Smooth muscle cell (in vitro differentiated cells): ENCODE measurements at regions not wholly inside any gene's neighbourhood (a gene's known extent, or its start where the extent isn't known, plus 50 kb on each side); places are given as distances from the start of the nearest gene placed in this dataset.

Experiments used
- DNase-seq: peaks from one replicate; lab custom pipeline; 2025; ENCODE audit not compliant: unreplicated experiment; lab: John Stamatoyannopoulos, UW
- H2AFZ ChIP-seq: fragments of 200-600 bp; sonication (generic); 2 replicates; pipeline ENCODE4 v1.6.0; 2016; ENCODE audit warnings: antibody characterized with exemption, low read depth, mild to moderate bottlenecking
- H3F3A ChIP-seq: fragments of 200-600 bp; sonication (generic); 2 replicates; pipeline ENCODE4 v1.6.0; 2017; ENCODE audit warnings: antibody characterized with exemption, low read depth
- H3K27ac ChIP-seq: fragments of 200-600 bp; sonication (generic); 2 replicates; pipeline ENCODE4 v1.5.1; 2016; ENCODE audit warnings: low read depth, mild to moderate bottlenecking
- H3K27me3 ChIP-seq: fragments of 200-600 bp; sonication (generic); 2 replicates; pipeline ENCODE4 v1.6.1; 2016; ENCODE audit warnings: low read depth, mild to moderate bottlenecking
- H3K36me3 ChIP-seq: fragments of 200-600 bp; sonication (generic); 2 replicates; pipeline ENCODE4 v1.5.1; 2016; ENCODE audit warnings: low read depth
- H3K4me1 ChIP-seq: fragments of 200-600 bp; sonication (generic); 2 replicates; pipeline ENCODE4 v1.5.1; 2016; ENCODE audit warnings: low read depth
- H3K4me2 ChIP-seq: fragments of 200-600 bp; sonication (generic); 2 replicates; pipeline ENCODE4 v1.6.0; 2016; ENCODE audit warnings: mild to moderate bottlenecking
- H3K4me3 ChIP-seq: fragments of 200-600 bp; sonication (generic); 2 replicates; pipeline ENCODE4 v1.5.1; 2016; ENCODE audit warnings: mild to moderate bottlenecking
- H3K79me2 ChIP-seq: fragments of 200-600 bp; sonication (generic); 2 replicates; pipeline ENCODE4 v1.6.0; 2016; ENCODE audit warnings: low read depth, mild to moderate bottlenecking
- H3K9ac ChIP-seq: fragments of 200-600 bp; sonication (generic); 2 replicates; pipeline ENCODE4 v1.6.0; 2016; ENCODE audit warnings: low read depth
- H3K9me3 ChIP-seq: fragments of 200-600 bp; sonication (generic); replicated peaks from 2 replicates; pipeline ENCODE4 v1.5.1; 2016; ENCODE audit warnings: low read depth
- H4K20me1 ChIP-seq: fragments of 200-600 bp; sonication (generic); 2 replicates; pipeline ENCODE4 v1.6.0; 2016; ENCODE audit warnings: low read depth
- CTCF ChIP-seq: fragments of 200-600 bp; sonication (generic); IDR thresholded peaks from 2 replicates; pipeline ENCODE4 v1.5.1; 2017; ENCODE audit warnings: borderline replicate concordance, mild to moderate bottlenecking, antibody characterized with exemption; ENCODE audit not compliant: insufficient read depth, poor library complexity, severe bottlenecking
- WGBS: methylation state at CpG from one replicate; pipeline ENCODE4 v1.1.7; 2016; ENCODE audit warnings: low lambda C conversion rate; 5-methylcytosine and 5-hydroxymethylcytosine counted together

DNA sequence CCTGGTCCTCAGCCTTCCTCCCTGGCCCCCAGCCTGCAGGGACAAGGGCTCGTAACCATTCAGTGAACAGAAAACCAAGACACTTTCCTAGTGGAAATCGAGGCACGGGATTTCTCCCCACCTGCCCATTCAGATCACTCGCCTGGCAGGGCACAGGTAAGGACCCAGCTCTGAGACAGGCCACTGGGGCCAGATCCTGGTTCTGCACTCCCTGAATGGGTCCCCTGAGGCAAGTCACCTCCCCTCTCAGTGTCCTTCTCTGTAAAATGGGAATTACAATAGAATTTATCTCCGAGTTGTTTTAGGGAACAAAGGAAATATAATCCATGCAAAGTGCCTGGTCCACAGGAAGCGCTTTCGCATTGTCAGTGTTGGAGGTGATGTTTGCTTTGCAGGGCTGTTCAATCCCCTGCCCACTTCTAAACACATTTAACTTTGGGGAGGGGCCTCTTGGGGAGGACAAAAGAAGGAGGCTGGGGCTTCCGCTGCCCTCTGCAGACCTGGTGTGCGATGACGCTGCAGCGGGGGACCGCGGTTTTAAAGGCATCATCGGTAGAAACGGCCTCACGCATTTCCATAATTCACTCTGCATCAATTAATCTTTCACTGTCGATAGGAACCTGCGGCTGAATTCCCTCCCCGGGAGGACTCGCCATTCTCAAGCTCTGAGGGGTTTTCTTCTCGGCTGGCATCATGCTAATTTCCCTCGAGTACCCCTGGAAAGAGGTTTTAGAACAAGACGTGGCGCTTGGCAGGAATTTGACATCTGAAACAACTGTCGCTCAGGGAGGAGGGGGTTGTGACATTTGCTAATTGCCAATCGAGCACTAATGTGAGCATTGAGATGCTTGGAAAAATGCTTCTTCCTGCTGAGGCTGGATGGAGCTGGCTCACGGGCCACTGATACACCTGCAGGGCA, 70.4 kb upstream of the FGF3 start:
- Histone ChIP-seq H3K27me3 (peaks cover 23% of the 10 kb centered on the region), H4K20me1 (no peaks in the 10 kb centered on the region), H3K79me2 (no peaks in the 10 kb centered on the region), H3K36me3 (no peaks in the 10 kb centered on the region), H3K4me1 (no peaks in the 10 kb centered on the region), H2AFZ (no peak overlapping the region), H3F3A (no peaks in the 10 kb centered on the region), H3K27ac (no peak overlapping the region), H3K4me2 (no peak overlapping the region), H3K4me3 (no peak overlapping the region), H3K9me3 (no peaks in the 10 kb centered on the region), H3K9ac (no peak overlapping the region)
- WGBS: 29% methylated on average over 27 of the region's 27 CpGs
- no peak for DNase-seq
- TF ChIP-seq CTCF: no peak

GRCh38 chr11:69890476-69890875, 71.3 kb upstream of the FGF3 start:
- Histone ChIP-seq H3K9me3 (no peaks in the 10 kb centered on the region), H3K27ac (no peak overlapping the region), H4K20me1 (no peaks in the 10 kb centered on the region), H3F3A (no peaks in the 10 kb centered on the region), H2AFZ (no peak overlapping the region), H3K4me3 (no peak overlapping the region), H3K36me3 (no peaks in the 10 kb centered on the region), H3K27me3 (peaks cover 23% of the 10 kb centered on the region), H3K4me2 (no peak overlapping the region), H3K4me1 (no peaks in the 10 kb centered on the region), H3K9ac (no peak overlapping the region), H3K79me2 (no peaks in the 10 kb centered on the region)
- TF ChIP-seq CTCF: no peak
- no peak for DNase-seq
- 97% methylated on average over 6 of the region's 6 CpGs for WGBS

DNA sequence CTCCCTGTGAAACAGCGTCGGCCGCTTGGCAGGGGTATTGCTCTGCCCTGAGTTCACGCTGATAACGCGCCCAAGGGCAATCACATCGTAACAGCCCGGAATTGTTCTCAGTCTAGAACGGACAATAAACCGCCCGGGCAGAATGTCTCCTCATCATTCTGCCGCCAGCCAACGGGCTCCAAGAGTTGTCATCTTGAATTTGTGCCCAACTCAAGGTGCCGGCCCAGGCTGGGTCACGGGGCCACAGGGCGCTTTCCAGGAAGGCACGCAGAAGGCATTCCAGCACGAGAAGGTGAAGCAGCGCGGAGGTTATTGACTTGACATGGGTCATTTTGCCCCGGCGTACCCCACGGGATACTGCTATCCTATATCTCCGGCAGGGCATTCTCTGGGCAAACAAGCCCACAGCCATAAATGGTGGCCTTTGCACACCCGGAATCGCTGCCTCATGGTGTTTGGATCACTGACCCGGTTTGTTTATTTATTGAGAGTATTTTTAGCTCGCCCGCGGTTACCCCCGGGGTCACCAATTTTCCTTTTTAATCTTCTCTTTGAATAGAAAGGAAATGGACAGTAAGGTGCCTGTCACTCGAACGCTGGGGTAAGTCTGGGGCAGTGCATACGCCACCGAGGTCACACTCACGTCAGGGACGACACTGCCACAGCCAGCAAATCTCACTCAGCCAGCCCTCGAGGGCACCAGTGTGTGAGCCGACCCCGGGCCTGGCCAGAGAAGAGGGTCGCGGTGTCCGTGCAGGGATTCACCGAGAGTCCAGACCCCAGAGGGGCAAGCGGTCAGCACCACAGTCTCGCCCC, 72.4 kb upstream of the FGF3 start:
- Histone ChIP-seq H3K4me3 (no peak overlapping the region), H3F3A (no peaks in the 10 kb centered on the region), H3K27ac (no peak overlapping the region), H3K9me3 (no peaks in the 10 kb centered on the region), H3K4me2 (no peak overlapping the region), H3K4me1 (no peaks in the 10 kb centered on the region), H3K27me3 (peaks cover 23% of the 10 kb centered on the region), H3K36me3 (no peaks in the 10 kb centered on the region), H4K20me1 (no peaks in the 10 kb centered on the region), H3K9ac (no peak overlapping the region), H2AFZ (no peak overlapping the region), H3K79me2 (no peaks in the 10 kb centered on the region)
- DNase-seq: no peak
- no peak for TF ChIP-seq CTCF
- 93% methylated on average over 46 of the region's 46 CpGs for WGBS
